Urothelium cell line (cell line): ENCODE measurements at regions not wholly inside any gene's neighbourhood (a gene's known extent, or its start where the extent isn't known, plus 50 kb on each side); places are given as distances from the start of the nearest gene placed in this dataset.

Experiments
- DNase-seq: peaks from one replicate; pipeline ENCODE4 v3.0.0; 2011; ENCODE audit warnings: low spot score, mixed read lengths
- FAIRE-seq: peaks from 2 replicates; lab custom pipeline; 2011; peaks lifted over from hg19 to GRCh38; lab: Jason Lieb, UNC

- no peak for DNase-seq
- no peak for FAIRE-seq
Measured at GRCh38 chr1:9419369-9420041, 119.8 kb upstream of the SLC25A33 start.

- FAIRE-seq (no peak), DNase-seq (no peak)
Measured at GRCh38 chr1:9420835-9421532, 118.3 kb upstream of the SLC25A33 start.

- no peak for DNase-seq
- no peak for FAIRE-seq
Measured at GRCh38 chr1:9421533-9421873, 117.8 kb upstream of the SLC25A33 start.

- no peak for FAIRE-seq
- DNase-seq = no peak
Measured at GRCh38 chr1:9422321-9422720, 116.9 kb upstream of the SLC25A33 start.

- no peak for DNase-seq
- FAIRE-seq = no peak
Measured at GRCh38 chr1:9422911-9423505, 116.3 kb upstream of the SLC25A33 start.

- no peak for FAIRE-seq
- DNase-seq = no peak
Measured at GRCh38 chr1:9424261-9424660, 115.0 kb upstream of the SLC25A33 start.

GRCh38 chr1:9425859-9426258 is 113.4 kb upstream of the SLC25A33 start:
- DNase-seq (no peak), FAIRE-seq (no peak)

- DNase-seq (no peak), FAIRE-seq (no peak)
Measured at GRCh38 chr1:9426291-9426711, 113.0 kb upstream of the SLC25A33 start.

- no peak for DNase-seq
- FAIRE-seq = no peak
Measured at GRCh38 chr1:9427388-9427787, 111.9 kb upstream of the SLC25A33 start.

- peak; percentile 98 for FAIRE-seq
- peak; percentile 99 for DNase-seq
Measured at GRCh38 chr1:9428601-9429341, 110.5 kb upstream of the SLC25A33 start.

- DNase-seq (no peak), FAIRE-seq (no peak)
Measured at GRCh38 chr1:9429342-9429711, 109.9 kb upstream of the SLC25A33 start.

GRCh38 chr1:9434247-9435152 is 104.8 kb upstream of the SLC25A33 start:
- FAIRE-seq (no peak), DNase-seq (no peak)

GRCh38 chr1:9435153-9435636 is 104.1 kb upstream of the SLC25A33 start:
- FAIRE-seq = no peak
- DNase-seq = no peak

GRCh38 chr1:9435854-9436640 is 103.2 kb upstream of the SLC25A33 start:
- DNase-seq (no peak), FAIRE-seq (no peak)

- FAIRE-seq (no peak), DNase-seq (peak; percentile 30)
Measured at GRCh38 chr1:9437961-9438430, 101.3 kb upstream of the SLC25A33 start.

GRCh38 chr1:9438431-9439073 is 100.7 kb upstream of the SLC25A33 start:
- FAIRE-seq = peak; percentile 89
- DNase-seq = peak; percentile 87

GRCh38 chr1:9439074-9439761 is 100.0 kb upstream of the SLC25A33 start:
- FAIRE-seq (no peak), DNase-seq (no peak)

GRCh38 chr1:9440261-9440660 is 99.0 kb upstream of the SLC25A33 start:
- FAIRE-seq = no peak

More at GRCh38 chr1:9440261-9440660, 99.0 kb upstream of the SLC25A33 start:
- DNase-seq = no peak
